Vagina (tissue), 2 donors: ENCODE measurements at regions not wholly inside any gene's neighbourhood (a gene's known extent, or its start where the extent isn't known, plus 50 kb on each side); places are given as distances from the start of the nearest gene placed in this dataset.

Experiments
- POLR2A ChIP-seq, 2 donors: fragments of 450-650 bp; IDR thresholded peaks; one replicate each; pipeline ENCODE4 v1.6.1; 2017; ENCODE audit warnings: antibody characterized with exemption in 2 of 2, mild to moderate bottlenecking in 2 of 2, moderate library complexity in 2 of 2
- TF ChIP-seq, protein P1 (sequence below), 3 experiments: fragments of 450-650 bp in 2 of 3; fragments of 200-600 bp in 1 of 3; sonication (generic) in 1 of 3; IDR thresholded peaks; one replicate each; pipeline ENCODE4 v1.5.1; 2017 to 2019; ENCODE audit warnings: antibody characterized with exemption in 3 of 3, mild to moderate bottlenecking in 2 of 3, moderate library complexity in 2 of 3

DNA sequence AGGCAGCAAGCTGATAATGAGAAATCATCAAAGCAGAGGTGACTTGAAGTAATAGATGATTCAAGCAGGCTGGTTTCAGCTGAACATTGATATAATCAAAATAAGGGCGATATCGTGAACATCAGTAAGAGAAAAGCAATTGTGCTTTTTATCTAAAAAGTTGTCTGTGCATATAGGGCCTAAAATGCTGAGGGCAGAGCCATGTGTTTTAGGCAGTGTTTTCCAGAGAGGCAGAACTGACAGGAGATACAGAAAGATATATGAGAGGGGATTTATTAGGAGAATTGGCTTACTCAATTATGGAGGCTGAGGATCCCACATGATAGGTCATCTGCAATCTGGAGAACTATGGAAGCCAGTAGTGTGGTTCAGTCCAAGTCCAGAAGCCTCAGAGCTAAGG lies 136.5 kb upstream of the NPY2R start:
- TF ChIP-seq, protein P1, sequence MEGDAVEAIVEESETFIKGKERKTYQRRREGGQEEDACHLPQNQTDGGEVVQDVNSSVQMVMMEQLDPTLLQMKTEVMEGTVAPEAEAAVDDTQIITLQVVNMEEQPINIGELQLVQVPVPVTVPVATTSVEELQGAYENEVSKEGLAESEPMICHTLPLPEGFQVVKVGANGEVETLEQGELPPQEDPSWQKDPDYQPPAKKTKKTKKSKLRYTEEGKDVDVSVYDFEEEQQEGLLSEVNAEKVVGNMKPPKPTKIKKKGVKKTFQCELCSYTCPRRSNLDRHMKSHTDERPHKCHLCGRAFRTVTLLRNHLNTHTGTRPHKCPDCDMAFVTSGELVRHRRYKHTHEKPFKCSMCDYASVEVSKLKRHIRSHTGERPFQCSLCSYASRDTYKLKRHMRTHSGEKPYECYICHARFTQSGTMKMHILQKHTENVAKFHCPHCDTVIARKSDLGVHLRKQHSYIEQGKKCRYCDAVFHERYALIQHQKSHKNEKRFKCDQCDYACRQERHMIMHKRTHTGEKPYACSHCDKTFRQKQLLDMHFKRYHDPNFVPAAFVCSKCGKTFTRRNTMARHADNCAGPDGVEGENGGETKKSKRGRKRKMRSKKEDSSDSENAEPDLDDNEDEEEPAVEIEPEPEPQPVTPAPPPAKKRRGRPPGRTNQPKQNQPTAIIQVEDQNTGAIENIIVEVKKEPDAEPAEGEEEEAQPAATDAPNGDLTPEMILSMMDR (IDR thresholded peaks at IDR 0.05) = no peak
- no peak for TF ChIP-seq POLR2A (IDR thresholded peaks at IDR 0.05)
